Sigmoid colon (tissue), 4 donors: ENCODE measurements at regions not wholly inside any gene's neighbourhood (a gene's known extent, or its start where the extent isn't known, plus 50 kb on each side); places are given as distances from the start of the nearest gene placed in this dataset.

Experiments
- EP300 ChIP-seq, 4 donors: sonication (generic); formaldehyde crosslinking; IDR thresholded peaks; one replicate each; pipeline ENCODE4 v1.6.1; 2017; ENCODE audit warnings: antibody characterized with exemption in 4 of 4
- TF ChIP-seq, protein P1 (sequence below), 4 experiments: fragments of 450-650 bp in 3 of 4; fragments of 200-600 bp in 1 of 4; IDR thresholded peaks; one replicate each; pipeline ENCODE4 v1.5.1; 2016 to 2019; ENCODE audit warnings: antibody characterized with exemption in 4 of 4, mild to moderate bottlenecking in 3 of 4, moderate library complexity in 2 of 4

- TF ChIP-seq, protein P1, sequence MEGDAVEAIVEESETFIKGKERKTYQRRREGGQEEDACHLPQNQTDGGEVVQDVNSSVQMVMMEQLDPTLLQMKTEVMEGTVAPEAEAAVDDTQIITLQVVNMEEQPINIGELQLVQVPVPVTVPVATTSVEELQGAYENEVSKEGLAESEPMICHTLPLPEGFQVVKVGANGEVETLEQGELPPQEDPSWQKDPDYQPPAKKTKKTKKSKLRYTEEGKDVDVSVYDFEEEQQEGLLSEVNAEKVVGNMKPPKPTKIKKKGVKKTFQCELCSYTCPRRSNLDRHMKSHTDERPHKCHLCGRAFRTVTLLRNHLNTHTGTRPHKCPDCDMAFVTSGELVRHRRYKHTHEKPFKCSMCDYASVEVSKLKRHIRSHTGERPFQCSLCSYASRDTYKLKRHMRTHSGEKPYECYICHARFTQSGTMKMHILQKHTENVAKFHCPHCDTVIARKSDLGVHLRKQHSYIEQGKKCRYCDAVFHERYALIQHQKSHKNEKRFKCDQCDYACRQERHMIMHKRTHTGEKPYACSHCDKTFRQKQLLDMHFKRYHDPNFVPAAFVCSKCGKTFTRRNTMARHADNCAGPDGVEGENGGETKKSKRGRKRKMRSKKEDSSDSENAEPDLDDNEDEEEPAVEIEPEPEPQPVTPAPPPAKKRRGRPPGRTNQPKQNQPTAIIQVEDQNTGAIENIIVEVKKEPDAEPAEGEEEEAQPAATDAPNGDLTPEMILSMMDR (IDR thresholded peaks at IDR 0.05) = no peak
- TF ChIP-seq EP300 (IDR thresholded peaks at IDR 0.05) = no peak
Measured at GRCh38 chr16:87037012-87037411, 280.2 kb downstream of the C16orf95 start.
